Neural cell (in vitro differentiated cells): ENCODE measurements at regions not wholly inside any gene's neighbourhood (a gene's known extent, or its start where the extent isn't known, plus 50 kb on each side); places are given as distances from the start of the nearest gene placed in this dataset.

Source experiments
- H2AFZ ChIP-seq: fragments of 200-600, 300-800 bp; sonication (generic), shearing (Covaris generic); 2 replicates; pipeline ENCODE4 v1.6.0; 2014; ENCODE audit warnings: low read depth, mild to moderate bottlenecking, antibody characterized with exemption, low read length, moderate library complexity
- H3F3A ChIP-seq: fragments of 200-600 bp; shearing (Covaris generic); 2 replicates; pipeline ENCODE4 v1.6.1; 2016; ENCODE audit warnings: mild to moderate bottlenecking, moderate library complexity, mixed read lengths, antibody characterized with exemption, low read length; ENCODE audit not compliant: insufficient read depth, poor library complexity, severe bottlenecking
- H3K27ac ChIP-seq: fragments of 200-600, 300-800 bp; sonication (generic), shearing (Covaris generic); 2 replicates; pipeline ENCODE4 v1.5.1; 2014; ENCODE audit warnings: mild to moderate bottlenecking, low read length, moderate library complexity
- H3K27me3 ChIP-seq: fragments of 300-800, 200-600 bp; sonication (generic), shearing (Covaris generic); 2 replicates; pipeline ENCODE4 v1.6.0; 2014; ENCODE audit warnings: mild to moderate bottlenecking, low read depth, low read length, moderate library complexity; ENCODE audit not compliant: insufficient read depth
- H3K36me3 ChIP-seq: fragments of 300-800, 200-600 bp; sonication (generic), shearing (Covaris generic); 2 replicates; pipeline ENCODE4 v1.5.1; 2014; ENCODE audit warnings: mild to moderate bottlenecking, antibody characterized with exemption, low read length, moderate library complexity; ENCODE audit not compliant: insufficient read depth
- H3K4me2 ChIP-seq: fragments of 300-800, 200-600 bp; sonication (generic), shearing (Covaris generic); 2 replicates; pipeline ENCODE4 v1.6.0; 2014; ENCODE audit warnings: mild to moderate bottlenecking, low read length
- H3K4me3 ChIP-seq: fragments of 300-800, 200-600 bp; sonication (generic), shearing (Covaris generic); 2 replicates; pipeline ENCODE4 v1.5.1; 2014; ENCODE audit warnings: mild to moderate bottlenecking, low read length, moderate library complexity
- H3K79me2 ChIP-seq: fragments of 200-600 bp; shearing (Covaris generic); replicated peaks from 2 replicates; pipeline ENCODE4 v1.6.0; 2014; ENCODE audit warnings: mild to moderate bottlenecking, low read length, moderate library complexity; ENCODE audit not compliant: insufficient read depth
- H3K9ac ChIP-seq: fragments of 300-800, 200-600 bp; sonication (generic), shearing (Covaris generic); 2 replicates; pipeline ENCODE4 v1.6.1; 2016; ENCODE audit warnings: mild to moderate bottlenecking, low read length, mixed read lengths
- H3K9me2 ChIP-seq: fragments of 200-600 bp; shearing (Covaris generic); 2 replicates; pipeline ENCODE4 v1.6.1; 2016; ENCODE audit warnings: mild to moderate bottlenecking, low read length, mixed read lengths; ENCODE audit not compliant: insufficient read depth
- H3K9me3 ChIP-seq: fragments of 200-600, 300-800 bp; sonication (generic), shearing (Covaris generic); 2 replicates; pipeline ENCODE4 v1.6.1; 2016; ENCODE audit warnings: mild to moderate bottlenecking, mixed run types, low read length, moderate library complexity, mixed read lengths
- H4K20me1 ChIP-seq: fragments of 200-600 bp; shearing (Covaris generic); 2 replicates; pipeline ENCODE4 v1.6.1; 2016; ENCODE audit warnings: mild to moderate bottlenecking, mixed run types; ENCODE audit not compliant: insufficient read depth
- EP300 ChIP-seq: fragments of 450-650 bp; conservative IDR thresholded peaks from 2 replicates; pipeline ENCODE4 v1.6.1; 2014; ENCODE audit warnings: antibody characterized with exemption, mild to moderate bottlenecking, moderate library complexity; ENCODE audit not compliant: poor library complexity, severe bottlenecking
- EZH2 ChIP-seq: fragments of 200-600, 300-800 bp; shearing (Covaris generic), sonication (generic); IDR thresholded peaks from 2 replicates; pipeline ENCODE4 v1.6.1; 2014; ENCODE audit warnings: antibody characterized with exemption, low read length, borderline replicate concordance, mild to moderate bottlenecking; ENCODE audit not compliant: insufficient read depth, poor library complexity, severe bottlenecking
- MXI1 ChIP-seq: fragments of 450-650 bp; conservative IDR thresholded peaks from 2 replicates; pipeline ENCODE4 v1.6.1; 2014; ENCODE audit warnings: antibody characterized with exemption, mild to moderate bottlenecking; ENCODE audit not compliant: poor library complexity, severe bottlenecking
- POLR2AphosphoS5 ChIP-seq: IDR thresholded peaks from 2 replicates; pipeline ENCODE4 v1.6.1; 2012
- RAD21 ChIP-seq: fragments of 450-650 bp; conservative IDR thresholded peaks from 2 replicates; pipeline ENCODE4 v1.6.1; 2014; ENCODE audit warnings: antibody characterized with exemption, mild to moderate bottlenecking, moderate library complexity
- SMC3 ChIP-seq: fragments of 450-650 bp; conservative IDR thresholded peaks from 2 replicates; pipeline ENCODE4 v1.6.1; 2014; ENCODE audit warnings: antibody characterized with exemption, mild to moderate bottlenecking, moderate library complexity; ENCODE audit not compliant: poor library complexity
- TAF1 ChIP-seq: IDR thresholded peaks from 2 replicates; pipeline ENCODE4 v1.6.1; 2012; ENCODE audit warnings: low read depth
- TF ChIP-seq, protein P1 (sequence below): IDR thresholded peaks from 2 replicates; pipeline ENCODE4 v1.6.1; 2012; ENCODE audit warnings: borderline replicate concordance
- TF ChIP-seq, protein P2 (sequence below): fragments of 450-650 bp; IDR thresholded peaks from 2 replicates; pipeline ENCODE4 v1.5.1; 2014; ENCODE audit warnings: antibody characterized with exemption, mild to moderate bottlenecking, moderate library complexity; ENCODE audit not compliant: poor library complexity, severe bottlenecking

- Histone ChIP-seq H3K36me3 (no peaks in the 10 kb centered on the region), H3F3A (no peaks in the 10 kb centered on the region), H3K9me3 (no peaks in the 10 kb centered on the region), H3K4me2 (no peak overlapping the region), H3K9me2 (no peaks in the 10 kb centered on the region), H3K27me3 (no peaks in the 10 kb centered on the region), H3K4me3 (no peak overlapping the region), H4K20me1 (no peaks in the 10 kb centered on the region), H3K9ac (no peak overlapping the region), H3K27ac (no peak overlapping the region), H2AFZ (no peak overlapping the region), H3K79me2 (no peaks in the 10 kb centered on the region)
- no peak for TF ChIP-seq EP300
- TF ChIP-seq TAF1: no peak
- no peak for TF ChIP-seq POLR2AphosphoS5
- no peak for TF ChIP-seq MXI1
- no peak for TF ChIP-seq SMC3
- no peak for TF ChIP-seq RAD21
- no peak for TF ChIP-seq EZH2
- TF ChIP-seq, protein P1, sequence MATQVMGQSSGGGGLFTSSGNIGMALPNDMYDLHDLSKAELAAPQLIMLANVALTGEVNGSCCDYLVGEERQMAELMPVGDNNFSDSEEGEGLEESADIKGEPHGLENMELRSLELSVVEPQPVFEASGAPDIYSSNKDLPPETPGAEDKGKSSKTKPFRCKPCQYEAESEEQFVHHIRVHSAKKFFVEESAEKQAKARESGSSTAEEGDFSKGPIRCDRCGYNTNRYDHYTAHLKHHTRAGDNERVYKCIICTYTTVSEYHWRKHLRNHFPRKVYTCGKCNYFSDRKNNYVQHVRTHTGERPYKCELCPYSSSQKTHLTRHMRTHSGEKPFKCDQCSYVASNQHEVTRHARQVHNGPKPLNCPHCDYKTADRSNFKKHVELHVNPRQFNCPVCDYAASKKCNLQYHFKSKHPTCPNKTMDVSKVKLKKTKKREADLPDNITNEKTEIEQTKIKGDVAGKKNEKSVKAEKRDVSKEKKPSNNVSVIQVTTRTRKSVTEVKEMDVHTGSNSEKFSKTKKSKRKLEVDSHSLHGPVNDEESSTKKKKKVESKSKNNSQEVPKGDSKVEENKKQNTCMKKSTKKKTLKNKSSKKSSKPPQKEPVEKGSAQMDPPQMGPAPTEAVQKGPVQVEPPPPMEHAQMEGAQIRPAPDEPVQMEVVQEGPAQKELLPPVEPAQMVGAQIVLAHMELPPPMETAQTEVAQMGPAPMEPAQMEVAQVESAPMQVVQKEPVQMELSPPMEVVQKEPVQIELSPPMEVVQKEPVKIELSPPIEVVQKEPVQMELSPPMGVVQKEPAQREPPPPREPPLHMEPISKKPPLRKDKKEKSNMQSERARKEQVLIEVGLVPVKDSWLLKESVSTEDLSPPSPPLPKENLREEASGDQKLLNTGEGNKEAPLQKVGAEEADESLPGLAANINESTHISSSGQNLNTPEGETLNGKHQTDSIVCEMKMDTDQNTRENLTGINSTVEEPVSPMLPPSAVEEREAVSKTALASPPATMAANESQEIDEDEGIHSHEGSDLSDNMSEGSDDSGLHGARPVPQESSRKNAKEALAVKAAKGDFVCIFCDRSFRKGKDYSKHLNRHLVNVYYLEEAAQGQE: no peak
- TF ChIP-seq, protein P2, sequence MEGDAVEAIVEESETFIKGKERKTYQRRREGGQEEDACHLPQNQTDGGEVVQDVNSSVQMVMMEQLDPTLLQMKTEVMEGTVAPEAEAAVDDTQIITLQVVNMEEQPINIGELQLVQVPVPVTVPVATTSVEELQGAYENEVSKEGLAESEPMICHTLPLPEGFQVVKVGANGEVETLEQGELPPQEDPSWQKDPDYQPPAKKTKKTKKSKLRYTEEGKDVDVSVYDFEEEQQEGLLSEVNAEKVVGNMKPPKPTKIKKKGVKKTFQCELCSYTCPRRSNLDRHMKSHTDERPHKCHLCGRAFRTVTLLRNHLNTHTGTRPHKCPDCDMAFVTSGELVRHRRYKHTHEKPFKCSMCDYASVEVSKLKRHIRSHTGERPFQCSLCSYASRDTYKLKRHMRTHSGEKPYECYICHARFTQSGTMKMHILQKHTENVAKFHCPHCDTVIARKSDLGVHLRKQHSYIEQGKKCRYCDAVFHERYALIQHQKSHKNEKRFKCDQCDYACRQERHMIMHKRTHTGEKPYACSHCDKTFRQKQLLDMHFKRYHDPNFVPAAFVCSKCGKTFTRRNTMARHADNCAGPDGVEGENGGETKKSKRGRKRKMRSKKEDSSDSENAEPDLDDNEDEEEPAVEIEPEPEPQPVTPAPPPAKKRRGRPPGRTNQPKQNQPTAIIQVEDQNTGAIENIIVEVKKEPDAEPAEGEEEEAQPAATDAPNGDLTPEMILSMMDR: no peak
Observed at GRCh38 chr13:65803530-65804392, 1426.4 kb downstream of the PCDH9 start.

- Histone ChIP-seq H3K9me3 (no peaks in the 10 kb centered on the region), H3K27ac (no peak overlapping the region), H3K4me2 (no peak overlapping the region), H3K9ac (no peak overlapping the region), H4K20me1 (no peaks in the 10 kb centered on the region), H3K27me3 (no peaks in the 10 kb centered on the region), H3K9me2 (no peaks in the 10 kb centered on the region), H3F3A (no peaks in the 10 kb centered on the region), H2AFZ (no peak overlapping the region), H3K4me3 (no peak overlapping the region), H3K79me2 (no peaks in the 10 kb centered on the region), H3K36me3 (no peaks in the 10 kb centered on the region)
- no peak for TF ChIP-seq EP300
Observed at GRCh38 chr13:65789815-65790214, 1440.3 kb downstream of the PCDH9 start.
